GM21390 (cell line): ENCODE measurements at regions not wholly inside any gene's neighbourhood (a gene's known extent, or its start where the extent isn't known, plus 50 kb on each side); places are given as distances from the start of the nearest gene placed in this dataset.

ENCODE experiments used
- ATAC-seq: cut with Tn5 transposase; IDR thresholded peaks from one replicate; pipeline ENCODE4 v1.9.1; 2021; ENCODE audit not compliant: unreplicated experiment

- ATAC-seq, result no peak
These were observed 1413.0 kb downstream of the DSC3 start for GRCh38 chr18:29629493-29630036.

GRCh38 chr18:29626094-29626493 lies 1416.4 kb downstream of the DSC3 start:
- no peak for ATAC-seq

GRCh38 chr18:29616867-29617266 lies 1425.7 kb downstream of the DSC3 start:
- no peak for ATAC-seq

- no peak for ATAC-seq
These were observed 1432.1 kb upstream of the CDH2 start for GRCh38 chr18:29608982-29609381.

GRCh38 chr18:29605365-29605764 lies 1428.4 kb upstream of the CDH2 start:
- no peak for ATAC-seq

- no peak for ATAC-seq
These were observed 1420.0 kb upstream of the CDH2 start for GRCh38 chr18:29596959-29597358.

- no peak for ATAC-seq
These were observed 1417.6 kb upstream of the CDH2 start for GRCh38 chr18:29594493-29594892.

- ATAC-seq, result no peak
These were observed 1411.6 kb upstream of the CDH2 start for GRCh38 chr18:29588446-29589100.

- no peak for ATAC-seq
These were observed 1409.3 kb upstream of the CDH2 start for GRCh38 chr18:29586210-29586609.

GRCh38 chr18:29560270-29560669 lies 1383.3 kb upstream of the CDH2 start:
- peak; percentile 87 for ATAC-seq

- ATAC-seq, result no peak
These were observed 1379.1 kb upstream of the CDH2 start for GRCh38 chr18:29556070-29556469.

- ATAC-seq, result no peak
These were observed 1372.8 kb upstream of the CDH2 start for GRCh38 chr18:29549759-29550158.

GRCh38 chr18:29547626-29548025 lies 1370.7 kb upstream of the CDH2 start:
- no peak for ATAC-seq

GRCh38 chr18:29540548-29540947 lies 1363.6 kb upstream of the CDH2 start:
- ATAC-seq, result no peak

GRCh38 chr18:29531746-29532145 lies 1354.8 kb upstream of the CDH2 start:
- ATAC-seq, result no peak

GRCh38 chr18:29523371-29523770 lies 1346.4 kb upstream of the CDH2 start:
- no peak for ATAC-seq

GRCh38 chr18:29512761-29513160 lies 1335.8 kb upstream of the CDH2 start:
- ATAC-seq, result no peak

GRCh38 chr18:29512203-29512602 lies 1335.3 kb upstream of the CDH2 start:
- no peak for ATAC-seq

- no peak for ATAC-seq
These were observed 1325.0 kb upstream of the CDH2 start for GRCh38 chr18:29501952-29502351.

- no peak for ATAC-seq
These were observed 1319.3 kb upstream of the CDH2 start for GRCh38 chr18:29496152-29496680.

- no peak for ATAC-seq
These were observed 1317.4 kb upstream of the CDH2 start for GRCh38 chr18:29494371-29494770.

GRCh38 chr18:29491907-29492306 lies 1315.0 kb upstream of the CDH2 start:
- ATAC-seq, result no peak

- ATAC-seq, result no peak
These were observed 1311.7 kb upstream of the CDH2 start for GRCh38 chr18:29488617-29489016.
